HAP-1 (cell line): ENCODE measurements at regions not wholly inside any gene's neighbourhood (a gene's known extent, or its start where the extent isn't known, plus 50 kb on each side); places are given as distances from the start of the nearest gene placed in this dataset.

ENCODE experiments used
- DNase-seq, 2 experiments: peaks; one replicate each; pipeline ENCODE4 v3.0.0-alpha.2; 2016 to 2020; ENCODE audit warnings: low spot score in 2 of 2
- H3K27me3 ChIP-seq: fragments of 250-450 bp; sonication (Bioruptor Pico); 2 replicates; pipeline ENCODE4 v1.5.1; 2020; ENCODE audit warnings: low read depth, mild to moderate bottlenecking, moderate library complexity
- H3K36me3 ChIP-seq: fragments of 250-450 bp; sonication (Bioruptor Pico); replicated peaks from 2 replicates; pipeline ENCODE4 v1.5.1; 2020; ENCODE audit warnings: mild to moderate bottlenecking
- H3K4me1 ChIP-seq: fragments of 250-450 bp; sonication (Bioruptor Pico); 2 replicates; pipeline ENCODE4 v1.5.1; 2020; ENCODE audit warnings: mild to moderate bottlenecking
- H3K4me3 ChIP-seq: fragments of 250-450 bp; sonication (Bioruptor Pico); 2 replicates; pipeline ENCODE4 v1.5.1; 2020; ENCODE audit warnings: mild to moderate bottlenecking, moderate library complexity
- H3K9me3 ChIP-seq: fragments of 250-450 bp; sonication (Bioruptor Pico); 2 replicates; pipeline ENCODE4 v1.5.1; 2020; ENCODE audit warnings: mild to moderate bottlenecking, moderate library complexity
- in situ Hi-C: fragments of 300-500 bp; cut with MboI; formaldehyde crosslinking; loops from 3 replicates; pipeline ENCODE4 v1.14.3; 2020; ENCODE audit warnings: low sequenced_read_pairs, inconsistent platforms, mixed read lengths

GRCh38 chr5:147983742-147984141 lies 77.4 kb upstream of the C5orf46 start:
- H3K27me3 ChIP-seq = no peaks in the 10 kb centered on the region
- H3K4me3 ChIP-seq = no peak overlapping the region
- H3K9me3 ChIP-seq = no peaks in the 10 kb centered on the region
- no peak for DNase-seq
- H3K36me3 ChIP-seq = no peaks in the 10 kb centered on the region
- in situ Hi-C loops = no loop called here
- no peaks in the 10 kb centered on the region for H3K4me1 ChIP-seq

DNA sequence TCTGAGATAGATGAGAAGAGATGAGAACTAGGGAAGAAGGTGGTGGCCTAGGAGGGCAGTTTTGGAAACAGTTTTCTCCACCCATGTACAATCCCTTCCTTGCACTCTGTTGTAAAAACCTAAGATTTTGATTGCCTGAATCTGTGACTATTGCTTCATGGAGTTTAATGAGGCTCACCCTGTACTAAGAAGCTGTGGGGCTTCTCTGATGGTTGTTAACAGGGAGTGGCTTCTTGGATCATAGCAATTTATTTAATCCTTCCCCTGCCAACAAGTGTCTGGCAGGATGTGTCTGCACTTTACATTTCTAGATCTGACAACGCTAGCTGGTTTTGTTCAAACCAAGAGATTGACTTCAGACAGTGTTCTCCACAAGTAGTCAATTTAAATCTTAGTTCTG lies 74.7 kb upstream of the C5orf46 start:
- H3K4me3 ChIP-seq = no peak overlapping the region
- no peak for DNase-seq
- no peaks in the 10 kb centered on the region for H3K36me3 ChIP-seq
- in situ Hi-C loops = no loop called here
- H3K9me3 ChIP-seq = no peaks in the 10 kb centered on the region
- H3K4me1 ChIP-seq = no peaks in the 10 kb centered on the region
- H3K27me3 ChIP-seq = no peaks in the 10 kb centered on the region

- Histone ChIP-seq H3K9me3 (no peaks in the 10 kb centered on the region), H3K36me3 (no peaks in the 10 kb centered on the region), H3K4me1 (no peaks in the 10 kb centered on the region), H3K27me3 (no peaks in the 10 kb centered on the region), H3K4me3 (no peak overlapping the region)
- DNase-seq = no peak
- in situ Hi-C loops = no loop called here
These were observed 73.4 kb upstream of the C5orf46 start for GRCh38 chr5:147979761-147980160.

DNA sequence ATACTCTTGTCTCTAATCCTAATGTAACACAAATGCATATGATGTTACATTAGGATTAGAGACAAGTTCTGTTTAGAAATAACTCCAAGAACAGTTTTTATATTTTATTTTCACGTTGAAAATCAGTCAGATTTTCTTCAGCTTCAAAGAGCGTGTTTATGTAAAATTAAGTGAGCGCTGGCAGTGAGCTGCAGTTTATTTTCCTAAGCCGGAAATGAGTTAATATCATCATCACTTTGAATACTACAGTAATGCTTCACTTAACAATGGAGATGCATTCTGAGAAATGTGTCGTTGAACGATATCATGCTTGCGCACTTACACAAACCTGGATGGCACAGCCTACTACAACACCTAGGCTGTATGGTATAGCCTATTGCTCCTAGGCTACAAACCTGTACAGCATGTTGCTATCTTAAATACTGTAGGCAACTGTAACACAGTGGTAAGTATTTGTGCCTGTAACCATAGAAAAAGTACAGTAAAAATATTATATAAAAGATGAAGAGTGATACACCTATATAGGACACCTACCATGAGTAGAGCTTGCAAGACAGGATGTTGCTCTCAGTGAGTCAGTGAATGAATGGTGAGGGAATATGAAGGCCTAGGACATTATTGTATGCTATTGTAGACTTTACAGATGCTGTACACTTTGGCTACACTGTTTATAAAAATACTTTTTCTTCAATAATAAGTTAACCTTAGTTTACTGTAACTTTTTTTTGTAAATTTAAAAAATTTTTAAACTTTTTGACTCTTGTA lies 65.9 kb upstream of the C5orf46 start:
- Histone ChIP-seq H3K36me3 (no peaks in the 10 kb centered on the region), H3K9me3 (no peaks in the 10 kb centered on the region), H3K4me3 (no peak overlapping the region), H3K4me1 (no peaks in the 10 kb centered on the region), H3K27me3 (no peaks in the 10 kb centered on the region)
- in situ Hi-C loops = no loop called here
- DNase-seq = no peak

GRCh38 chr5:147971472-147971871 lies 65.1 kb upstream of the C5orf46 start:
- in situ Hi-C loops = no loop called here
- Histone ChIP-seq H3K27me3 (no peaks in the 10 kb centered on the region), H3K4me3 (no peak overlapping the region), H3K4me1 (no peaks in the 10 kb centered on the region), H3K36me3 (no peaks in the 10 kb centered on the region), H3K9me3 (no peaks in the 10 kb centered on the region)
- no peak for DNase-seq

GRCh38 chr5:147968855-147969254 lies 62.5 kb upstream of the C5orf46 start:
- DNase-seq = no peak
- Histone ChIP-seq H3K9me3 (no peaks in the 10 kb centered on the region), H3K36me3 (no peaks in the 10 kb centered on the region), H3K4me3 (no peak overlapping the region), H3K4me1 (no peaks in the 10 kb centered on the region), H3K27me3 (no peaks in the 10 kb centered on the region)
- in situ Hi-C loops = no loop called here

GRCh38 chr5:147966829-147967228 lies 60.5 kb upstream of the C5orf46 start:
- H3K9me3 ChIP-seq = no peaks in the 10 kb centered on the region
- no peaks in the 10 kb centered on the region for H3K4me1 ChIP-seq
- in situ Hi-C loops = no loop called here
- H3K36me3 ChIP-seq = no peaks in the 10 kb centered on the region
- no peak for DNase-seq
- H3K27me3 ChIP-seq = no peaks in the 10 kb centered on the region
- H3K4me3 ChIP-seq = no peak overlapping the region

DNA sequence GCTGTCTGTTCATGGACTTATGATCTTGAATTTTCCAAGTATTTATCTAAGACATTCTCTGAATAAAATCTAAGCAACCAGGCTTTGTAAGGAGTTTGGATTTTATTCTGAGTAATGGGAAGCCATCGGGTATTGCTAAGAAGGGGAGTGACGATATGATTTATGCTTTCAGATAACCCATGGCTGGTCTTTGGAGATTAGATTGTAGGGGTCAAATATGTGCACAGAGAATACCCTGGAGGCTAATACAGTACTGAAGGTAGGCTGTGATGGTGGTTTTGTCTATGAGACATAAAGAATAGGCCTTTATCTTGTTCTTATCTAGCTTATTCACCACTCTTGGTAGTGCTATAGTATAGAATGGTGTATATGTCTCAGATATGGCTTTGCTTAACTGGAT lies 60.0 kb upstream of the C5orf46 start:
- Histone ChIP-seq H3K4me3 (no peak overlapping the region), H3K4me1 (no peaks in the 10 kb centered on the region), H3K36me3 (no peaks in the 10 kb centered on the region), H3K9me3 (no peaks in the 10 kb centered on the region), H3K27me3 (no peaks in the 10 kb centered on the region)
- in situ Hi-C loops = no loop called here
- no peak for DNase-seq

DNA sequence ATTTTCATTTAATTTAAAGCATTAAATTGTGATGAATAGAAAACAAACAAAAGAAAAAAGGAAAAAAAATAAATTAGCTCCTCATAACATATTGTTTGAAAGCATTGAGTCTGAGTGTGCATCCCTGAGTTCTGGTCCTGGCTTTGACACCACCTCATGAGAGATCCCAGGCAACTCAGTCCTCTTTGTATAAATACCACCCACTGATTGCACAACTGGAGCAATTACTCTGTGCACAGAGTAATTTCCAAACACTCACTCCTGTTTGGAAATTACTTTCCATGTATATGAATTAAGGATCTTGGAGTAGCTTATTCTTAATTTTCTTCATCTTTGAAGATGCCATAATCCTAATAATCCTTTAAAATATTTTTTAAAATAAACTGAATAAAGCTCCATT lies 59.4 kb upstream of the C5orf46 start:
- H3K4me1 ChIP-seq = no peaks in the 10 kb centered on the region
- no peaks in the 10 kb centered on the region for H3K27me3 ChIP-seq
- in situ Hi-C loops = no loop called here
- no peaks in the 10 kb centered on the region for H3K9me3 ChIP-seq
- no peaks in the 10 kb centered on the region for H3K36me3 ChIP-seq
- no peak overlapping the region for H3K4me3 ChIP-seq
- DNase-seq = no peak

DNA sequence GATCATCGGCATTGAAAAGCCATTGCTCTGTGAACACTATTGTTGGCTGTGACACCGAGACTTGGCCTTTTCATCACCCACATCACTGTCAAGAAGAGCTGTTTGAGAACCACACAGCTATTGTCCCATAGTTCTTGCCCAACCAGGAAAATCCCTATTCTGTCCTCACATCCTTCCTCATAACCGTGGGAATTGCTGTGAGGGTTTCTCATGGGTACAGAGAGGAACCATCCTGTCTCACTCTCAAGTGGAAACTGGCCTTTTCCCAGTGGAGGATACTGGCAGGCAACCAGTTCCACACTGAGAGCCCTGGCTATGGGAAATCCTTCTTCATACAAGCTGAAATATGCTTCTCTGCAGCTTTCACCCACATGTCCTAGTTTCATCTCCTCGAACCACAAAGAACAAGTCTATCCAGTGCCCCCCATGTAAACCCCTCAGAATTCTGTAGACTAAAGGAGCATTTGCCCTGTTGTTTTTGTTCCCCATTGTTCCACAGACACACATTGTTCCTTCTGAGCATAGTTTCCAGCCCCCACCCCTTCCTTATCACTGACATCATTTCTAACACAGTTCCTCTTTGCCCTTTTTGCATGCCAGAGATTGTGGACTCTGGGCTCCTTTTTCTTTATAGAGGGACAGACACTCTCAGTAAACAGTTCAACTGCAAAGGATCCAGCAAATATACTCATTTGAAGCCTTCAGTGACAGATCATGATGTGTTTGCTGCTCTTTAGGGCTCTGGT lies 57.8 kb upstream of the C5orf46 start:
- Histone ChIP-seq H3K36me3 (no peaks in the 10 kb centered on the region), H3K27me3 (no peaks in the 10 kb centered on the region), H3K4me1 (no peaks in the 10 kb centered on the region), H3K9me3 (no peaks in the 10 kb centered on the region), H3K4me3 (no peak overlapping the region)
- DNase-seq = no peak
- in situ Hi-C loops = no loop called here

DNA sequence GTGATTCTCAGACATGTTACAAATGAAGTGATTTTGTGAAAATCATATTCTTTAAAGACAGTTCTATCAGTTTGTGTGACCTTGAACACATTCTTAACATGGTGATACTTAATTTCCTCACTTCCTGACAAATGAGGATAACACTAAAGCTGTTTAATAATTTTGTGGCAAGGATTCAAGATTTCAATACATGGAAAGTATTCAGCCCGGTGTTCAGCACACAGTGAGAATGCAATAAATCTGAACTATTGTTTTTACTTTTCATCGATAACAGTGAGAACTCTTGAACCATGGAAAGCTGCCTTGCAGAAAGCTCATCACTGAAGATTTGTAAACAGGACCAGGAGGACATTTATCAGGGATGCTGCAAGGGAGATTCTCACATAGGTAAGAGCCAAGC lies 57.1 kb upstream of the C5orf46 start:
- H3K4me3 ChIP-seq = no peak overlapping the region
- no peak for DNase-seq
- in situ Hi-C loops = no loop called here
- H3K4me1 ChIP-seq = no peaks in the 10 kb centered on the region
- no peaks in the 10 kb centered on the region for H3K9me3 ChIP-seq
- no peaks in the 10 kb centered on the region for H3K36me3 ChIP-seq
- H3K27me3 ChIP-seq = no peaks in the 10 kb centered on the region

- no peak for DNase-seq
- no peak overlapping the region for H3K4me3 ChIP-seq
- H3K9me3 ChIP-seq = no peaks in the 10 kb centered on the region
- no peaks in the 10 kb centered on the region for H3K36me3 ChIP-seq
- in situ Hi-C loops = no loop called here
- no peaks in the 10 kb centered on the region for H3K27me3 ChIP-seq
- no peaks in the 10 kb centered on the region for H3K4me1 ChIP-seq
These were observed 54.9 kb upstream of the C5orf46 start for GRCh38 chr5:147961208-147961749.

- H3K4me1 ChIP-seq = no peaks in the 10 kb centered on the region
- H3K4me3 ChIP-seq = no peak overlapping the region
- no peaks in the 10 kb centered on the region for H3K27me3 ChIP-seq
- in situ Hi-C loops = no loop called here
- H3K9me3 ChIP-seq = no peaks in the 10 kb centered on the region
- no peak for DNase-seq
- no peaks in the 10 kb centered on the region for H3K36me3 ChIP-seq
These were observed 51.6 kb upstream of the C5orf46 start for GRCh38 chr5:147957901-147958300.

DNA sequence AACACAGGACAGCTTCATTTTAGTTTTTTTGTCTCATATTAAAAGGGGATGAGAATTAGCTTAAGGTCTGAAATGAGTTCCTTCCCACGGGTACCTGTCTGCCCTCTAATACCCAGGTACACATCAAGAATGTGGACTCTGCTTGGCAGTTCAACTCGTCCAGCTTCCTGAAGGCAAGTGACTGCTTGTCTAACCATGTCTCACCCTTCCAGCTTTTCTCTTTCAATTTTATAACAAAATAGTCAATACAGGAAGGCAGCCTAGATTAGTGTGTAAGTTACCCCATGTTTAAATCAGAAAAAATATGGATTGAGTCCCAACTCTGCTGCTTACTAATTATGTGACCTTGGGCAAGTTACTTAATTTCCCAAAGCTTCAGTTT lies 50.5 kb upstream of the C5orf46 start:
- in situ Hi-C loops = no loop called here
- Histone ChIP-seq H3K4me1 (no peaks in the 10 kb centered on the region), H3K27me3 (no peaks in the 10 kb centered on the region), H3K9me3 (no peaks in the 10 kb centered on the region), H3K36me3 (no peaks in the 10 kb centered on the region), H3K4me3 (no peak overlapping the region)
- no peak for DNase-seq
